ENCODE measurements at regions not wholly inside any gene's neighbourhood (a gene's known extent, or its start where the extent isn't known, plus 50 kb on each side); places are given as distances from the start of the nearest gene placed in this dataset.
"Not testable (repeated sequence)": the region's sequence is repeated elsewhere in the genome, so short reads cannot be mapped to it uniquely, and the experiment has no call there.

DNA sequence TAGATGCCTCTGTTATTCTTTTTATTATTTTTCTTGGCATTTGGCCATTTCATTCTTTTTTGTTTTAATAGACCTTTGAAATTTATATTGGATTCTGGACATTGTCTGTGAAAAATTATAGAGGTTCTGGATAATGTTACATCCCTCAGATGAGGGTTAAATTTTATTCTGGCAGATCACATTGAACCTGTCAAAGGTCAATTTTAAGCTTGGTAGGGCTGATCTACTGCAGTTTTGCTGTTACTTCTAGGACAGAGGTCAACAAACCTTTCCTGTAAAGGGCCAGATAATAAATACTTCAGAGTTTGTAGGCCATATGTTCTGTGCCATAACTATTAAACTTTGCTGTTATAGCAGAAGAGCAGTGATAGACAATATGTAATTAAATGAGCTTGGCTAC is 318.9 kb upstream of the DPPA4 start:
- no peak for DNase-seq (ENCODE audit: low read depth)

DNA sequence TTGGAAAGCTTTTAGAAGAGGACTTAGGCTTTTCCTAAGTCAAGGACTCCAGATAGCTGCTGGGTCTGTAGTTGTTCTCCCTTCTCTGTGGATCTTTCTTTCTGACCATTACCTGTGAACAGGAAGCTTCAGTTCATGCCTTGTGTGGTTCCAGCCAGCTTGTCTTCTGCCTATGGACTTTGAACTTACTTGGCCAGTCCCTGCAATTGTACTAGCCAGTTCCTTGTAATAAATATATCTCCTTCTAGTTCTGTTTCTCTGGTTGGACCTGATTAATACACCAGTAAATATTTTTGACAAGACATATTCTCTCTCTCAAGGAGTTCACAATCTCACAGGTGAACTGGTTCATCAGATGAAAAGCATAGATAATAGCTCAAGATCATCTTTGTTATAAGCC is 341.3 kb upstream of the DPPA4 start:
- DNase-seq (ENCODE audit: low read depth), result no peak

DNA sequence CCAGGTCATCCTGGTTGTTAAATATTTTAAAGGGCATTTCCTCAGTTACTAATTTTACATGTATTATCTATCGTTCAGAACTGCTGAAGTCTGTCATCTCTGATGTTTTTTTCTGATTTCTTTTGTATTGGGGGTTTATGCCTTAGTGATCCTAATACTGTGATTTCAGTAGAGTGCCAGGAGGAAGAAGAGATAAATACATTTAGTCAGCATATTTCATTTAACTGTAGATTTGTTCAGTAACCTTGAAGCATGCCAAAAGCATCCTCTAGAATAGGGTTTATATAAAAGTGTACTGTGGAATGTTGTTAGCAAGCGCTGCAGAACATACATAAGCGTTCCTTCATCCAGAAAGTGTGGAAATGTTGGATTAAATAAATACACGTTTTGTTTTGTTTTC is 342.3 kb upstream of the DPPA4 start:
- DNase-seq (ENCODE audit: low read depth), result no peak

DNA sequence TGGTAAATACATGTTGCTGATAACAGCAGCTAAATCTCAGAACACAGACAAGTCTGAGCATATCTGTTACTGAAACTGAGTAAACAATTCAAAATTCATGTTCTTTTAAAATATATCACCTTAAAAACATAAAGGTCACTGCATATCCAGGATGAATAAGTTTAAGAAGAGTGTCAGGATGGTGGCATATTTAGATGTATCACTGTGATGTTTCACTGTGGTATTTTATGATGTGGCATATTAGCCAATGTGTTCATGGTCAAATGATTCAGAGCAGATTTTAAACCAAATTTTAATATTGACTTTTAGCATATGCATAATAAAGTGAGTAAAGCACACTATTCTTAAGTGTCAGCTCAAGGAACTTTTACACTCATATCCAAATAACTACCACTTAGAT is 346.4 kb upstream of the DPPA4 start:
- no peak for DNase-seq (ENCODE audit: low read depth)

DNA sequence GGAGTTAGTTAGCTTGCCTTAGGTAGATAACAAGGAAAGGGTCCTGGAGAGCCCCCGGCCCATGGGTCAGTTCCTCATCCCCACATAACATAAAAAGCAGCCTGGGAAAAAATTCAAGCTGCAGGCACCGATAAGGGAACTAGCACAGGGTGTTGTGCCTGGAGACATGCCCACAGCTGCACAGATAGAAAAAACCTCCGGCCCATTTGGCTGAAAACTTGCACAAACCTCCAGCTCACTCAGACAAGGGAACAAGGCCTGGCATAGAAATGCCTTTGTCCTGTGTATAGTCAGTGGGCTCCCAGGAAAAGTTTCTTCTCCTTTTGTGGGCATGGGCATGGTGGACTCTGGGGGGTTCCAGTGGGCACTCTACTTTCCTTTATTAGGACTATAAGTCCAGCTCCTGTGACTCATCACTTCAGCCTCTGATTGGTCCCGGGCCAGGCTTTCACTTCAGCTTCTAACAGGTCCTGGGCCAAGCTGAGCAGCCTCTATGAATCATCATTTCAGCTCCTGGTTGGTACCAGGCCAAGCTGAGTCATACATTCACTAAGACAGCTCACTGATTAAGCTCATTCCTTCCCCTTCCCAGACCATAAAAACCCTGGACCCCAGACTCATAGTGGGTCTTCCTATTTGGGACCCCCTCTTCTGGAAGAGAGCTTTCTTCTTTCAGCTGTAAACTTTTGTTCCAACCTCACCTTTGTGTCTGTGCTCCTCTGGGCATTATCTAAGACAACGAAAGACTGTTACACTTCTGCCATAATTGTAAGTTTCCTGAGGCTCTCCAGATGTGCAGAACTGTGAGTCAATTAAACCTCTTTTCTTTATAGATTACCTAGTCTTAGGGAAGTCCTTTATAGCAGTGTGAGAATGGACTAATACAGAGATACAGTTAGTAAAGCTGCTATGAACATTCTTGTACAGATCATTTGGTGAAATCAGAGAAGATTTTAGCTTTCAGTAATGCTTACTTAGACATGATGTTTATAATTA is 348.0 kb upstream of the DPPA4 start:
- no peak for DNase-seq (ENCODE audit: low read depth)

DNA sequence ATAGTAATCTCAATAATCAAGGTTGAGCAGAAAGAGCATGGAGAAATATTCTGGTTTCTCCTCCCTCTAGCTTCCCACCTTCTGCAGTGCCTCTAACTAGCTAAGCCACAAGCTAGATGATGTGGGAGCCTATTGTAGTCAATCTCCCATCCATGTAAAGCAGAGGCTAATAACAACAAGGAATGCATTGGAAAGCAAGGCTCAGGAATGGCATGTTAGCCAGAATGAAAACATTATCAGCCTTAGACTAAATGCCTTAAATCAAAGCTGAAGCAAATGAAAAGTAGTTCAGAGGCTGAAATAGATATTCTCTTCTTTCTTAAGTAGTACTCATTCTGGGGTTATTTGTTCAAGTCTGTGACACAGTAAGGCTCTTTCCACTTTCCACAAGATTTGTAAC is 350.3 kb upstream of the DPPA4 start:
- no peak for DNase-seq (ENCODE audit: low read depth)

DNA sequence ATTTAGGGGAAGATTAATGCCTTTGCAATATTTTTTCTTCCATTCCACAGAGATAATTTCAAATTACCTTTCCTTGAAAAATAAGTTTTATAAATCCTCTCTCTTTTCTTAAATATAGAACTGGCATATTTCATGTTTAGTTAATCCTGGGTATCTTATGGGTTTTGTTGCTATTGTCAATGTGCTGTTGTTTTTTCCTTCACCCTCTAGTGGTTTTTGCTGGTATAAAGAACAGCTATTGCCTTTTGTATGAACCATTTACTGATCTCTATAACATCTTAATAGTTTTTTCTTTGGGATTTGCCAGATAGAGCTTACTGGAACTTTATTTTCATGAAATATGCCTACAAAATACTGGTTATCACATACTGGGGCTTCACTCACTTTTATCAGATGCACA is 359.6 kb upstream of the DPPA4 start:
- no peak for DNase-seq (ENCODE audit: low read depth)

DNA sequence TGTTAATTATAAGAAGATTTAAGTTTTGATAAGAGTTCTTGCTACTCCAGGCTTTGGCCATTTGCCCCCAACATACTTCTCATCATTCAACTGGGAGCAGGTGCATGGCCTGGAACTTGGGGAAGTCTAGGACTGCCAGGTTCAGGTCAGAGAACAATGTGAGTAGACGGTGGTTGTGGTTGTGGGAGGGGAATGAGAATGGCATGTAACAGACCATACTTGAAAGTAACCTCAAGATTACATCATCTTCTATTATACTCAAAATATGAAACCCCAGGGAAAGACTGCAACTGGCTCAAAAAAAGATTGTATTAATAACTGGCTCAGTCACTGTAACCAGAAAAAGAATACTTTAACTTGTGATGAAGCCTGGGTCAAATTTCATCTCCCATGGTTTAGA is 364.9 kb upstream of the DPPA4 start:
- DNase-seq (ENCODE audit: low read depth), result no peak

DNA sequence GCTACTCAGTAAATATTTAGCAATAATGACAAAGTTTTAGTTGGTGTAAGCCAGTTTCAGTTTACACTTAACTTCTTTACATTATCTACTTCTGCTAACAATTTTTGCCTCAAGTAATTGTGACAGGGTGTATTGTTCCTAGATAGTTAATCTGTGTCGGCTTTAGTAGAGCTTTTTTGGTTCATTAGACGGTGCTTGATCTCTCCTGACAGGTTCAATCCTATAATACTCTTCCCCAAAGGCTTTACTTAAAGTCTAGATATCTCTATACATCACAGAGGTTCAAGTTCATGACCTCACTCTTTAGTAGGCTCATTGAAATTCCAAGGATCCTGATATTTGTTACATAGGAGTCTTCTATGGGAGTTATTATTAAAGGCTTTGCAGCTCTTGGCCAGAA is 365.6 kb upstream of the DPPA4 start:
- no peak for DNase-seq (ENCODE audit: low read depth)

DNA sequence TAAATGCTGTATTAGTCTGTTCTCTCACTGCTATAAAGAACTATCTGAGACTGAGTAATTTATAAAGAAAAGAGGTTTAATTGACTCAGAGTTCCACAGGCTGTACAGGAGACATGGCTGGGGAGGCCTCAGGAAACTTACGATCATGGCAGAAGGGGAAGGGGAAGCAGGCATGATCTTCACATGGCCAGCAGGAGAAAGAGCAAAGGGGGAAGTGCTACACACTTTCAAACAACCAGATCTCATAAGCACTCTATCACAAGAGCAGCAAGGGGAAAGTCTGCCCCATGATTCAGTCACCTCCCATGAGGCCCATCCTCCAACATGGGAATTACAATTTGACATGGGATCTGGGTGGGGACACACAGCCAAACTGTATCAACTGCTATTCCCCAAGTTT is 367.8 kb upstream of the DPPA4 start:
- DNase-seq (ENCODE audit: low read depth), result not testable (repeated sequence)

DNA sequence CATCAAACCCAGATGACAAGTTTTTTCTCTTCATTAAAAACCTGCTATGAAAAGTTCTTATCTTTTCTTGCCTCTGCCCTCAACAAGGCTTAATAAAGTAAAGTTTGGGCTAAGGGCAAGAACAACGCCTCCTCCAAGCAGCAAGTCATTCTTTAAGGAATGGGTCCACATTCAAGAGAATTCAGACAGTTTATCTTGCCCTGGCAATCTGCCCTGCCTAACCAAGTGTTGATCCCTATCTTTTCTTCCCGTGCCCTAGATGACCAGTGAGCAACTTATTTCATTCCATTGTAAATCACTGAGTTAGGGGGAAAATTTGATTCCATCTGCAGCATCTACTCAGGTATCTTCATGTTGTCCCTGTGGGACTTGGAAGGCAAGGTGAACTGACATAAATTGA is 370.3 kb upstream of the DPPA4 start:
- DNase-seq (ENCODE audit: low read depth), result no peak

DNA sequence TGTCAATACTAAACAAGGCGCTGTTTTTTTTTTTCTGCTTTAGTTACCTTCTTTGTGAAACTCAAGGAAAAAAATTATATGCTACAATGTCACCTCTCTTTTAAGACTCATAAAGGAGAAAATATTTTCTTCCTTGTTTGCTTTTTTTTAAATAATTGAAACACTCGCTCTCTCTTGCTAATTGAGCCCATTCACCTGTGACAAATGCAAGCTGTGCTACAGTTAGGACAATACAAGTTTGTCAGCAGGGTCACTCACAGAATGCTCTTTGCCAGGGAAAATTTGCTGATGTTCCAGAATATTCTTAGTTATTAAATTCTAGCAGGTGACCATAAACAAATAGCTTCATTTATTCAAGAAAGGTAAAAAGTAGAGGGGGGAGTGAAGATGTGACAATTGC is 375.9 kb upstream of the DPPA4 start:
- no peak for DNase-seq (ENCODE audit: low read depth)

DNA sequence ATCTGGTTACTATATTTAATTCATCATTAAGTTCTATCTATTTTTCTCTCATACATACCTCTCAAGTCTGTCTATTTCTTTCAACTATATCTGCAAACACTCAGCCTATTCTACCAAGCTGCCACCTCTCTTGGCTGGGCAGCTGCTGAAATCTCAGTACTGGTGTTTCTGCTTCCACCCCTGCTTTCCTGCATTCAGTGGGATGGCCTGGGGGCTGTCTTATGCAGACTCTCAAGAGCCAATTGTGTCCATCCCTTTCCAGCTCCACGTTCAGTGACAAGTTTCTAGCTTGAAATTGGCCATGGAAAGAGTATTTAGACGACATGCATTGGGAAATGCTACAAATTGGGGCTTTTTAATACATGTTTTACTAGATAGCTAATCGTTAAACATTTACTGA is 378.4 kb upstream of the DPPA4 start:
- no peak for DNase-seq (ENCODE audit: low read depth)

DNA sequence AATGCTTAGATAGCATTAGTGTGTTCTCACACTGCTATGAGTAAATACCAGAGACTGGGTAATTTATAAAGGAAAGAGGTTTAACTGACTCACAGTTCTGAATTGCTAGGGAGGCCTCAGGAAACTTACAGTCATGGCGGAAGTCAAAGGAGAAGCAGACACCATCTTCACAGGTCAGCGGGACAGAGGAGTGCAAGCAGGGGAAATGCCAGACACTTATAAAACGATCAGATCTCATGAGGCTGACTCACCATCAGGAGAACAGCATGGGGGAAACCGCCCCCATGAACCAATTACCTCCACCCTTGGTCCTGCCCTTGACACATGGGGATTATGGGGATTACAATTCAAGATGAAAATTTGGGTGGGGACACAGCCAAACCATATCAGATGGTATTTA is 381.5 kb upstream of the DPPA4 start:
- no peak for DNase-seq (ENCODE audit: low read depth)

DNA sequence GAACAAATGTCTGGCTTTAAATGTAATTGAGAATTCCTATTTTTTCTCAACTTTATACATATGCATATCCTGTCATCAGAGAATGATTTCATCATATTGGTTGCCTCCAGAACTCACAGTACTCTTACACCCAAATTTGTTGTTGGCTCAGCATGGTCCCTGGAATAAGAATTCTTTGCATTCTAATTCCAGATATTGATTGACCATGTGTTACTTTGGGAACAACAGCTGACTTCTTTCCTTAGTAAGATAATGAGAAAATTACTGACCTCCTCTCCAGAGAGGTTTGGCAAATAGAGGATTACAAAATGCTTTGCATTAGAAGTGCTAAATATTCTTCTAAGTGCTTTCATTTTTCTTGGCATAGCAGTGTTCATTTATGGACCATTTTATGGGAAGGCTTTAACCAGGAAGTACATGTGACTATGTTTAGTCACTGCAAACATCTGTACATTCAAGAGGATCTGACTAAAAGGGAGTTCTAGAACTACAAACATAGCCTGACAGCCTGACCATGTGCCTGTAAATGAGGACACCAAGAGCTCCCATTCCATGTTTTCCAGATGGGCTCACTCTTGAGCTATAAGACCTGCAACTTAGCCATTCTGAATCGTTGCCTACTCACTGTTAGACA is 391.6 kb upstream of the DPPA4 start:
- no peak for DNase-seq (ENCODE audit: low read depth)

DNA sequence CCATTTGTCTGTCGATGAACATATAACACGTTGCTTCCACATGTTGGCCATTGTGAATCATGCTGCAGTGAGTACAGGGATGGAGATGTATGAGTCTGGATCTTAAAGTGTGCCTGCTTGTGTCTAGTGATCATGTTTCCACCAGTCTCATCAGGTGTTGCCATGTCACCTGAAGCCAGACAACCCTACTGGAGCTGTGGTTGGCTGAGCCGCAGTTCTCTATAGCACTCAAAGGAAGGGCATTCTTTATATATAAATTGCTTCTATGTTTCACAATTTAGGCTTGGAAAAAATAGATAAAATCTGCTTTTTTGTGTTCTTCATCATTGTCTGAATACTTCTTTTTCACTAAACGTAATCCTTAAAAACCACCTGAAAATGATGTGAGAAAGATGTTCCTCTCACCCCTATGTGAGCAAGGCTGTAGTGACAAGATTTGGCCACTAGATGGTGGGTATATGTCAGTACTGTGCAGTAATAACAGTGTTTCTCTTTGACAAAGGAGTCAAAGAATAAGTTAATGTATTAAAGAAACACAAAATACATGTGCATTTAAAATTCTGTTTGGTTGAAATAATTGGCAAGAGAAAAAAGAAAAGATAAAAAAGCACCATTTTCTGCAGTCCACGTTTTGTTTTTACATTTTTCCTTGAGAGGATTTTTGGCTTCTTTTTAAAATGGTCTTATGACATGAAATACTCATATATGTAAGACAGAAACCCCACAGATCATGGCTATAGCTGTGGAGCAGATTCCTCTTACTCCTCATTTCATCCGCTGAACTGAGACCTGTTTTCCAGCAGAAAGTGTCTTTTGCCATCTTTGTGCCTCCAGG is 394.5 kb upstream of the DPPA4 start:
- peak; percentile 49 for DNase-seq (ENCODE audit: low read depth)

DNA sequence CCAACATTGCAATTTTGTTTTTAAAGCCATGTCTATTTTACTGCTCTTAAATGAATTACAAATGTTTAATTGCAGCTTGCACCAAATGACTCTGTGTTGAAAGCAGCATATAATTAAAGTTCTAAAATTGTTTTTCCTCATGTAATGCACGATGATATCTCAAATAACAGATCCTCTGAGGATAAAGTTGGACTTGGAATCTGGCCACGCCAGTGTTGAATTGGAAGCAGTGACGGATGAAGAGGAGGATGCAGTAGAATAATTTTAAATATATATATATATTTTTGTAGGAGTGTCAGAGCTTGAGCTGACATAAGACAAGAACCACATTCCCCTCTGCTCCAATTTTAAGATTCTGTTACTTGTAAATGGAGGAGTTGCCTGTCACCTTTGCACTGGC is 406.6 kb upstream of the DPPA4 start:
- DNase-seq (ENCODE audit: low read depth), result no peak

DNA sequence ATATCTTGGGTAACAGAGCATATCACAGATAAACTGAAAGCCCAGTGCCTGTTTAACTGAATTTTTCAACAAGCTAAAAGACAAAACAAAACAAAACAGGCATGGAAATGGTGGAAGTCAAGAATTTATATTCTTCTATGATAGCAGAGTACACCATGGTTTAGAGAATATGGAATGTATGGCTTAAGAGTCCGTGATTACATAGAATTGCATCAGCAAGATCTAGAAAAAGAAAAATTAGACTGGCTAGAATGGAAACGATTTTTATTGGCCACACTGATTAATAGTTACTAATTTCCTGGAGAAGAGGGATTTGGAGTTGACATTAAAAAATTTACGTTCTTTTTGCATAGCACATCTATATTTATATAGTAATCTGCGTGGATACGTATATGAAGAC is 435.2 kb upstream of the DPPA4 start:
- DNase-seq (ENCODE audit: low read depth), result no peak

DNA sequence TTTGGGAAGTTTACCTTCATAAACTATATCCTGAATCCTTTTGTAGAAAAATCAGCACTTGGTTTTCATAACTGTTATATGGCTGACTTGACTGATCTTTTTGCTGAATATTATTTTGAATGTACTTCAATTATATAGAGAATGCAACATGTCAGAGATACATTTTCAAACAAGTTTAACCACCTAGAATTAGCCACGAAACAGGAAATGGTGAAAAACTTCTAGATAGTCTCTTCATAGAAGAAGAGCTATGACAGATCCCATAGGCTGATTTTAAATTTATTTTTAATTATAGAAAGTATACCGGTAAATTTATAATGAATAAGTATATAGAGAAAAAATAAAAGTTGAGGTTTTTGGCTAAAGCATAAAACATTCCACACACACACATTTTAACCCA is 436.8 kb upstream of the DPPA4 start:
- no peak for DNase-seq (ENCODE audit: low read depth)

DNA sequence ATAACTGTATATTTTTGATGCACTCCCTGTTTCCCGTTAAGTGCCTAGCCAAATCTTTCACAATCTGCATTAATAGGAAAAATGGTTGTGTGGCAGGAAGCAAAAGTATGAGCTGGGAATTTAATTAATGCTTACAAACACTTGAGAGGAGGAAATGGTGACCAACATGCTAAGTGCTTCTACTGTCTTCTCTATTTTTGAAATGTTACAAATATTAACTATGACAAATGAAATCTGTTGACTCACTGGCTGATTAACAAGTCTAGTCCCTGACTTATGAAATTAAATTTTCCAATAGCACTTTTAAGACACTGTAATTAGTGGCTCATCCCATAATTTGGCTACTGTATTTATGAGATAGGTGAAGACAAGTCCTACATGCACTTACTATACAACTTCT is 446.9 kb upstream of the DPPA4 start:
- no peak for DNase-seq (ENCODE audit: low read depth)

DNA sequence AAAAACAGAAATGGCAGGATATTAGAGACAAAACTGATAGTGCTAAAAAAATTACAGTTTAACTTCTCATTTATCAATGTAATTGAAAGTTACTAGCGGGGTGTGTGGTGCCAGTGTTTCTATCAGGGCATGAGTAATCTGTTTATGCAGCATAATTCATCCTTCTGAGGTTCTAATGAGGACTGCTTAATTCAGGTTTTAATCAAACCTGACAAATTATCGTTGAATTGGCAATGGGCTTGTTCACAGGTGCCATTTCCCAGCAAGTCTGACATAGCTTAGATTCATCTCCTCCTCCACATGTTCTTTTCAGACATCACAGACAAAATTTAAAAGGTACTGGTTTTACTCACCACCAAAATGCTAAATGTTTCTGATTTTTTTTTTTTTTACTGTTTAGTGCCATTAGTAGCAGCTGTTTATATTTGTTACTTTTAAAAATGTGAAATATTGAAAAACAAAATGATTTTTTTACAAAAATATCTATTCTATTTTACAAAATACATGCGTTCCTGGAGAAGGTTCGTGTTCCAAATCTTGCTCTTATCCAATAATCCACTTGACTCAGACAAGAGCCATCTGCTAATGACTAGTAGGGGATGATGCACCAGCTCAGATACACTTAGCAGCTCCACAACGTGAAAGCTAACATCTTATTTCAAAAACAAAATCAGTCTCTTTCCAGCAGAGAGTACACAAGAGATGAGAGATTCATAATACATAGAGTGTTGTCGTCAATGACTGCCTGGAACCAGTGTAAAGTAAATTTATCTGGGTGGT is 447.7 kb upstream of the DPPA4 start:
- DNase-seq (ENCODE audit: low read depth), result no peak

DNA sequence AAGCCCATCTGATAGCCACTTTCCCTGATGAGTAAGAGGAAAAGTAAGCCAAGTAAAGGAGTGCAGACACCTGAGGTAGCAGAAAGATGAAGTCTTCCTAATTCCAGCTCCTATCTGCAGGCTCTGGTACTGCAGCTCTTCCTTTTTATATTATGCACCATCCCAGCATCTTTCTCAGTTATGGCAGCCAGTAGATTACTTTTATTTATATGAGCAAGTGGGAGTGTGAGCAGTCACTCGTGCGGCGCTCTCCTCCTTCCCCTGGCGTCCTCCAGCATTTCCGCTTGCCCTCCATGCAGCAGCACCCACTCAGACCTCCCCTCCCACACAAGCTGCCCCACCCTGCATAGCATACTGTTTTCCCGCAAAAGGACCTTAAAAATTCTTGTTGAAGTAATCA is 465.9 kb upstream of the DPPA4 start:
- no peak for DNase-seq (ENCODE audit: low read depth)

Data from stimulated activated CD8-positive, alpha-beta memory T cell treated with anti-CD3 and anti-CD28 coated beads, Interleukin-15, amount 100 ng/mL, for 1 hour (primary cell).